ENCODE measurements at regions not wholly inside any gene's neighbourhood (a gene's known extent, or its start where the extent isn't known, plus 50 kb on each side); places are given as distances from the start of the nearest gene placed in this dataset.

DNA sequence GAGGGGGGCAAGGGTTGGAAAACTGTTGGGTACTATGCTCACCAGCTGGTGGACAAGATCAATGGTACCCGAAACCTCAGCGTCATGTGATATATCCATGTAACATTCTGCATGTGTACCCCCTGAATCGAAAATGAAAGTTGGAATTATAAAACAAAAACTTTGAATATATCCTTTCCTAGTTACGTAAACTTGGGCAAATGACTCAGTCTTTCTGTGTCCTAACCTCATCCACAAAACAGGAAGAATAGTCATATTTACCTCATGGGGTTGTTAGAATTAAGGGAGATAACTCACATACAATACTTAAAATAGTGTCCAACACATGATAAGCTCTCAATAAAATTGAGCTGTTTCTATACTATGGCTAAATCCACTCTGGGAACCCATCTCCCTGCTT lies 620.1 kb upstream of the KIRREL3 start:
- no peak for DNase-seq (ENCODE audit: low read depth)
- TF ChIP-seq, protein P1, sequence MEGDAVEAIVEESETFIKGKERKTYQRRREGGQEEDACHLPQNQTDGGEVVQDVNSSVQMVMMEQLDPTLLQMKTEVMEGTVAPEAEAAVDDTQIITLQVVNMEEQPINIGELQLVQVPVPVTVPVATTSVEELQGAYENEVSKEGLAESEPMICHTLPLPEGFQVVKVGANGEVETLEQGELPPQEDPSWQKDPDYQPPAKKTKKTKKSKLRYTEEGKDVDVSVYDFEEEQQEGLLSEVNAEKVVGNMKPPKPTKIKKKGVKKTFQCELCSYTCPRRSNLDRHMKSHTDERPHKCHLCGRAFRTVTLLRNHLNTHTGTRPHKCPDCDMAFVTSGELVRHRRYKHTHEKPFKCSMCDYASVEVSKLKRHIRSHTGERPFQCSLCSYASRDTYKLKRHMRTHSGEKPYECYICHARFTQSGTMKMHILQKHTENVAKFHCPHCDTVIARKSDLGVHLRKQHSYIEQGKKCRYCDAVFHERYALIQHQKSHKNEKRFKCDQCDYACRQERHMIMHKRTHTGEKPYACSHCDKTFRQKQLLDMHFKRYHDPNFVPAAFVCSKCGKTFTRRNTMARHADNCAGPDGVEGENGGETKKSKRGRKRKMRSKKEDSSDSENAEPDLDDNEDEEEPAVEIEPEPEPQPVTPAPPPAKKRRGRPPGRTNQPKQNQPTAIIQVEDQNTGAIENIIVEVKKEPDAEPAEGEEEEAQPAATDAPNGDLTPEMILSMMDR (IDR thresholded peaks at IDR 0.05; ENCODE audit: control insufficient read depth, insufficient read depth, low read depth, low read length, missing control alignments): no peak

DNA sequence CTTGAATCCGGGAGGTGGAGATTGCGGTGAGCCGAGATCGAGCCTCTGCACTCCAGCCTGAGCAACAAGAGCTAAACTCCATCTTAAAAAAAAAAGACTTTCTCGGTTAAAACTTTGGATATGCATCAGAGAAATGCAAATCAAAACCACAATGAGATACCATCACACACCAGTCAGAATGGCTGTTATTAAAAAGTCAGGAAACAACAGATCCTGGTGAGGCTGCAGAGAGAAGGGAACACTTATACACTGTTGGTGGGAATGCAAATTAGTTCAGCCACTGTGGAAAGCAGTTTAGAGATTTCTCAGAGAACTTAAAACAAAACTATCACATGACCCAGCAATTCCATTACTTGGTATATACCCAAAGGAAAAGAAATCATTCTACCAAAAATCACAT lies 619.4 kb upstream of the KIRREL3 start:
- no peak for DNase-seq (ENCODE audit: low read depth)
- H3K4me3 ChIP-seq (ENCODE audit: control insufficient read depth, low read depth, low read length): no peak overlapping the region
- TF ChIP-seq, protein P1 (IDR thresholded peaks at IDR 0.05; ENCODE audit: control insufficient read depth, insufficient read depth, low read depth, low read length, missing control alignments): no peak

More for the DNA sequence above, 620.1 kb upstream of the KIRREL3 start:
- H3K4me3 ChIP-seq (ENCODE audit: control insufficient read depth, low read depth, low read length): no peak overlapping the region

DNA sequence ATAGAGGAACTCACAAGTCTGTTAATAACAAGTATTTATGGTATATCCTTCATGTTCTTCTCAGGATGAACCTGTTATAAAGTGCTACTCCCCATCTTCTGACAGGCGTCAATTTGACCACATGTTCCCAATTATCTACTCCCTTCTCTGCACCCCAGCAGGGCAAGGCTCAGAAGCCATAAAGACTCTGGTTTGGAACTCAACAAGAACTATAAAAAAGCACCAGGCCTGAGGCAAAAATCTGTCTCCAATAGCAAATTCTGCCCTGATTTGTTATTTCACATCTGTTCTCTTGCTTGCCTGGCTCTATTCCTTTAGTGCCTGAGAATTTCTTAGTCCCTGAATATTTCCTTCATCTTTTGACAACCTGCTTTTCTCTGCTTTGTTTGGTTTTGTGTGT lies 618.2 kb upstream of the KIRREL3 start:
- no peak overlapping the region for H3K4me3 ChIP-seq (ENCODE audit: control insufficient read depth, low read depth, low read length)
- no peak for DNase-seq (ENCODE audit: low read depth)
- TF ChIP-seq, protein P1 (IDR thresholded peaks at IDR 0.05; ENCODE audit: control insufficient read depth, insufficient read depth, low read depth, low read length, missing control alignments): no peak

DNA sequence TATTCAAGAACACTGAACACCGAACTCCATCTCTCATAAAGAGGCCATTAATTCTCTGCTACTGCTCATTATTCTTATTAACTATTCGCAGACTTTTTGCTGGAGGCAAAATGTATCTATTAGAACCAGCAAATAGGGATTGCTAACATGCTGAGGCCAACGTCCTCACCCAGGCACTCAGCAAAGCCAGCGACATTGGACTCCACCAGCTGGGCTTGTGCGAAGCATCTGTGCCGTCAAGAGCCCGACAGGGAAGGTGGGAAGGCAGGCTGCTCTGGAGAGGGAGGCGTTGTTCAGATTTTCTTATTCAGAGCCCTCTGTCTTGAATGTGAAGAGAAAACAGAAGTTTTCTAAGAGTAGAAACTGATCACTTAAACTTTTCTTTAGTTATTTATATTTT lies 615.6 kb upstream of the KIRREL3 start:
- DNase-seq (ENCODE audit: low read depth): no peak
- TF ChIP-seq, protein P1 (IDR thresholded peaks at IDR 0.05; ENCODE audit: control insufficient read depth, insufficient read depth, low read depth, low read length, missing control alignments): no peak

DNA sequence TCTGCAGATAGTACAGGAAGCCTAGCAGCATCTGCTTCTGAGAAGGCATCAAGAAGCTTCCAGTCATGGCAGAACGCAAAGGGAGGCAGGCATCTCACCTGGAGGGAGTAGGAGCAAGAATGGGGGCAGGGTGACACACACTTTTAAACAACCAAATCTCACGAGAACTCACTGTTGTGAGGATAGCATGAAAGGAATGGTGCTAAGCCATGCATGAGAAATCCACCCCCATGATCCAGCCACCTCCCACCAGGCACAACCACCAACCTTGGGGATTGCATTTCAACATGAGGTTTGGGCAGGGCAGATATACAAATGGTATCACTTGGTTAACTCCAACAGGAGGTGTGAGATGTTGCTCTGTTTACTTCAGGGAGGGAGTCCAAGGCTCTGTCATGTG lies 612.0 kb upstream of the KIRREL3 start:
- TF ChIP-seq, protein P1 (IDR thresholded peaks at IDR 0.05; ENCODE audit: control insufficient read depth, insufficient read depth, low read depth, low read length, missing control alignments): no peak
- H3K4me3 ChIP-seq (ENCODE audit: control insufficient read depth, low read depth, low read length): no peak overlapping the region
- DNase-seq (ENCODE audit: low read depth): no peak

More for the DNA sequence above, 615.6 kb upstream of the KIRREL3 start:
- H3K4me3 ChIP-seq (ENCODE audit: control insufficient read depth, low read depth, low read length): no peak overlapping the region

DNA sequence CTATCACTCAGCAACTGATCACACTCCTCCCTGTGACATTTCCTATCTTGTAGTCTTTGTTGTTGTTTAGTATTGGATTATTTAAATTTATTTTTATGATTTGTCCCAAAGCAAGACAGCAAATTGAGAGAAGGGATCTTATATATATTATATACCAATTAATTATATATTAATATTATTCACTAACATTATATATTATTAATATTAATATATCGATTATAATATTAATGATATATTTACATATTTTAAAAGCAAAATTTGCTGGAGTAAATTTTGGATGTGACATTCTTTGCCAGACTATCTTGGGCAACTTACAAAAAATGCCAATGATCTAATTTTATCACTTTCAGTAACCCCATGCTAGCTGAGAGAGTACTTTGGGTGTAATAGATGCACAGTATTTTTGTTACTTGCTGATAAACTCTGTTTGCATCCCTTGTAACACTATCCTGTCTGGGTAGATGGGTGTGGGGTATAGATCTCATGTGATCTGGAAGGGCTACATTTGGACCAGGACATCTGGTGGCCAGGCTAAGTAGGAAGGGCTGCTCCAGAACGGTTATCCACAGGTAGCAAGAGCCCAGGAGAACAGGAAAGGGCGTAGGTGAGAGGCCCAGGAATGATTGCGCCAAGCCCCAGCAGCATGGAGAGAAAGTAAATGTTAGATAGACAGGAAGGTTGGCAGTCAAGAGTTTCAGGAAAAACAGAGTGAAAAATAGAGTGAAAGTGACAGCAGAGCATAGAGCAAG lies 608.6 kb upstream of the KIRREL3 start:
- TF ChIP-seq, protein P1 (IDR thresholded peaks at IDR 0.05; ENCODE audit: control insufficient read depth, insufficient read depth, low read depth, low read length, missing control alignments): no peak
- no peak for DNase-seq (ENCODE audit: low read depth)
- H3K4me3 ChIP-seq (ENCODE audit: control insufficient read depth, low read depth, low read length): no peak overlapping the region

All from AG09309 (cell line).